GM21576 (cell line): ENCODE measurements at regions not wholly inside any gene's neighbourhood (a gene's known extent, or its start where the extent isn't known, plus 50 kb on each side); places are given as distances from the start of the nearest gene placed in this dataset.

Experiments
- ATAC-seq: cut with Tn5 transposase; IDR thresholded peaks from one replicate; pipeline ENCODE4 v1.9.1; 2021; ENCODE audit warnings: mild to moderate bottlenecking, moderate library complexity; ENCODE audit not compliant: unreplicated experiment

DNA sequence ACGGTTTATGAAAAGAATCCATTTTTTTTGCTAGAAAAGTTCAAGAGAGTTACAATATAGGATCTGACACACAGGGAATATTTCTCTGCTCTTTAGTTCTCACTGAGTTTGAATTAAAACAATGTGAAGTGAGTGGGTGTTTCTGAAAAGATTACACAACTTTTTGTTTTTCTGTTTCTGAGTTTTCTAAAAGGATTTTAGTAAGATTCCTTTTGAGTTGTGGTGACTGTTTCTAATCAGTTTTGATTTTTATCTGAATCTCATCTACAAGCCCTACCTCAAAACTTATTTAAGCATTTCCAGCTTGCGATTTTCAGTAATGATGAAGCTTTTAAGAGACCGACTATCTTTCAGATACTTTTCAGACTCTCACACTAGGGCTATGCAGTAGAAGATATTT lies 141.7 kb downstream of the GPAT3 start:
- ATAC-seq = no peak

DNA sequence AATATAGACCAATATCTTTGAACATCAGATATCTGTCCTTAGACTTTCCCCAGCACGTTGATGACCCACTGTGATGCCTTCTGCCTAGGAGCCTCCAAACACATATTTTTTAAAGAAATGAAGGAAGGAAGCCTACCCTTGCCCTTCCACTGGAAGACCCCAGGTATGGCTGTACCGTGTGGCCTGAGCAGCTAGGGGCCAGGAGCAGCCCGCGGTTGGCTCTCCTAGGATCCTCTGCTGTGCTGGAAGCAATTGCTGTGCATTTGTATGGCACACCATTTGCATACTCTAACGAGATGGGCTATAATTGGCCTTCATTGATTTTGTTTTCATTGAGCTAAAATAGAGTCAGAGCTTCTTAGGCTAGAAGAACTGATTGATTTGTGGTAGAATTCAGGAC lies 128.8 kb downstream of the GPAT3 start:
- ATAC-seq = no peak

DNA sequence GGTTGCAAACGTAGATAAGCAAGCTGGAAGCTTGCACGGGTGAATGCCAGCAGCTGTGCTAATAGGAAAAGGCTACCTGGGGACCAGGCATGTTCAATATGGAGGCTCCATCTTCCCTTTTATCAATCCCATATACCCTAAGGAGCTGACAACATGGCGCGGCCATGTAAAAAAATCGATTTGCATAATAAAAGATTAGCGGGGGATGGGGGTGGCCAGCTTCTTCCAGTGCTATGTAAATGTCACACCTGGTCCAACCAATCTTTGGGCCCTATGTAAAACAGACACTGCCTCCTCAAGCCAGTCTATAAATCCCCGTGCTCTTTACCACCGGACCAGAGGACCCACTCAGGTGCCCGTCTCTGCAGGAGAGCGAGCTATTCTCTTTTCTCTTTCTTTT lies 128.2 kb downstream of the GPAT3 start:
- no peak for ATAC-seq

DNA sequence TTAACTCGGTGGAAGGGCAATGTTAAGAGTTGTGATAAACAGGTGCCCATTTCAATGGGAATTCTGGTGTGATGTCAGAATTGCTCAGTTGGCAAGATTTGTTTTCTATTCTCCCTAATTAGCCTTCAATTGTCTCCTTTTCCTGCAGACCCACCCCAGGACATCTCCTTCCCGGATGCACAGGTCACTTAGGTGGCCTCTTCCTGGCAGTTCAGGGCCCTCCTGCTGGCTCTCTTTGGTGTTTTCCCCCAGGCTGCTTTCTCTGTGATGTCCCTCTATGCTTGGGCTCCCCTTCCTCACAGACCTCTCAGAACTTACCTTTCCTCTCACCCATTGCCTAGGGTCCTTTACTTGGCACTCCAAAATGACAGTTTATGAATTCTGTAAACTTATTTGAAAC lies 126.3 kb downstream of the GPAT3 start:
- ATAC-seq = no peak

DNA sequence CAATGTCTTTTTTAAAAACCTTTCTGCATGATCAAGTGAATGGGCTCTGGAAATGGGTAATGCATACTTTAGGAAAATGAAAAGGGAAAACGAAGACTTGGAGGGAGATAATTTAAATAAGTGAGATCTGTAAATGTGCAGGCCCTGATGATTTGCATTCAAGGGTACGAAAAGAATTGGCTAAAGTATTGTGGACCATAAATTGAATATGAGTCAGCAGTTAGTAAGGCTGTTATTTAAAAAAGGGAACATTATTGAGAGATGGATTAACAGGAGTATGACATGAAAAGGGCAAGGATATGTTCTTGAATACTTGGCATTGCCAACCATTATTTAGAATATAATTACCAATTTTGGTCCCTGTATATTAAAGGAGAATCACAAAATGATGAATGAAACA lies 125.5 kb downstream of the GPAT3 start:
- ATAC-seq = no peak

DNA sequence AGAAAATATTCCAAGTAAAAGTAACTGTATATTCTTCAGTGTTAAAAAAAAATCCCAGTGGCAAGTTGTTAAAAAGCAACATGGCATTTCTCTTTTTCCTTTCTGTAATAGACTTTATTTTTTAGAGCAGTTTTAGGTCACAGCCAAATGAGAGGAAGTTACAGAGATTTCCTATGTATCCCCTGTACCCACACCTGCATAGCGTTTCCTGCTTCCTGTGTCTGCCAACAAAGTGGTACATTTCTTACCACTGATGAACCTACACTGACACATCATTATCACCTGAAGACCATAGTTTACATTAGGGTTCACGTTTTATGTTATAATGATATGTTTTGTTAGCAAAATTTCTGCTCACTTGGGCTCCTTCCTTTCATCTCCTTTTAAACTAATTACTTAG lies 124.7 kb downstream of the GPAT3 start:
- ATAC-seq = no peak

DNA sequence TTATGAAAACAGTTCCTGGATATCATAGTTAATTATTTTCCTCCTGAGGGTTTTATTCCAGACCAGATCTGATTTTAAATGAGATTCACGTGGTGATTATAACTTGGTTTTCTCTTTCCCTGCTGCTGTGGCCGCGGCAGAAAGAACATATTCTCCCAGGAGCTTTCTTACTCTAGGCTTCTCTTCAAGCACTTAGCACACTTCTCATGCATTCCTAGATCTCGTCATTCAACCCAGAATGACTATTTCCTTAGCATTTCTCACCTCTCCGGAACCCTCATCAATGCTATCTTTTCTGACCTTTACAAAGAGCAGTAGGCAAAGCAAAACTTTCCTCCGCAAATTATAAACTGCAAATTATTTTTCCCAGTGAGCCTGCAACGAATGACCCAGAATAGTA lies 122.9 kb downstream of the GPAT3 start:
- no peak for ATAC-seq

DNA sequence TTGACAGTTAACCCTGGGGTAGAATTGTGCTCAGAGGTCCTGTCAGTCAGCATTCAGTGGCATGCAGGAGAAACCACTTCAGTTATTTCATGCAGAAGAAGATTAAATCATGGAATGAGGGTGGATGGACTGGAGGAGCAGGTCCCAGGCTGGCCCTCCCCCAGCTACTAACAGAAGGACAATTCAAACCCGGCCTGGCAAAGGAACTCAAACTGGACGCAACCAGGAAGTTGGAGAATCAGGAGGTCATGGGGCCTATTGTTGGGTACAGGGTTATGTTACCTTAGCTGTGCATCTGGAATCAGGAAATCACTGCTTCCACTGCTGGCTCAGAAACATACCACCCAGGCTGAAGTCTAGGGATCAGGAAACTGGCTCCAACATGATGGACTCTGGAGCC lies 121.4 kb downstream of the GPAT3 start:
- no peak for ATAC-seq
